NOMO-1 (cell line): ENCODE measurements at regions not wholly inside any gene's neighbourhood (a gene's known extent, or its start where the extent isn't known, plus 50 kb on each side); places are given as distances from the start of the nearest gene placed in this dataset.
A peak's percentile ranks its signal among the peaks of the same experiment; 100 is the strongest.

Experiments
- DNase-seq, 2 experiments: peaks; one replicate each; lab custom pipeline; 2025; ENCODE audit not compliant: unreplicated experiment in 2 of 2; lab: John Stamatoyannopoulos, UW

- DNase-seq = no peak
Observed at GRCh38 chr4:98210281-98210680, 50.9 kb upstream of the RAP1GDS1 start.

GRCh38 chr4:98209111-98209510, 52.1 kb upstream of the RAP1GDS1 start:
- DNase-seq = no peak

- peak in 1 of 2 experiments; percentile 54 for DNase-seq
Observed at GRCh38 chr4:98204236-98204553, 57.0 kb upstream of the RAP1GDS1 start.

DNA sequence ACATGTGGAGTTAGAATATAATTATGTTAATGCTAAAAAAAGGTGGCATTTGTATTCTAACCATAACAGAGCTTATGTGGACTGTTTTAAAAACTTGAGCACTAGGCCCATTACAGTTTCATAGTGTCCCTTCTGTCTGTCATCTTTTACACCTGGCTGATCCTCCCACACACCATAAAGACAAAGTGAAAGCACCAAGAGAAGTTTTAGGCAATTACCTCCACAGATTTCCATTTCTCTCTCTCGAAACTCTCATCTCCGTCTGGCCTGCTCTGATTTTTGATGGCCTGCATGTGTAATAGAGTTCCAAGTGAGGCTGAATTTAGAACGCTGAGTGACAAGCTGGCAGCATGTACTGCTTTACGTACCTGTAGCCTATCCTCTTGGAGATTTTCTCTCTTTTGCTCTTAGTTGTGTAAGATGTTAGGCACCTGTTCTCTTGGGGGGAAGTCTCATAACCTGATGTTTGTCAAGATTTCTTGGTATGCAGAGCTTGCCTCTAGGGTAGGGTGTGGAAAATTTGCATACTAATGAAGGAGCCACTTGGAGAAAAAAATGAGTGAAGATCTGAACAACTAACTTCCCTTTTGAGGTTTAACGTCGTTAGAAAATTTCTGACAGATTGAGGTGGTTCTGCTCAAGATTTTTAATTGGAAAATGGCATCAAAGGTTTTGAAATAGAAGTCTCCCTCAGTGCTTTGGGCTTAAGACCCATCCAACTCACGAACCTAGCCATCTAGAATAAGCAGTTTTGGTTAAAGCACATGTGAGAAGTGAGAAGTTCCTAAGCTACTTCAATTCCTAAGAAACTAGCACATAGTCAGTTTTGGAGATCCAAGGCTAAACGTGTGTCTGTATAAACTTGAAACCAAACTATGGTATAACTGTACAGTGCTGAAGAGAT, 57.6 kb upstream of the RAP1GDS1 start:
- DNase-seq = peak; percentile 71 to 81

DNA sequence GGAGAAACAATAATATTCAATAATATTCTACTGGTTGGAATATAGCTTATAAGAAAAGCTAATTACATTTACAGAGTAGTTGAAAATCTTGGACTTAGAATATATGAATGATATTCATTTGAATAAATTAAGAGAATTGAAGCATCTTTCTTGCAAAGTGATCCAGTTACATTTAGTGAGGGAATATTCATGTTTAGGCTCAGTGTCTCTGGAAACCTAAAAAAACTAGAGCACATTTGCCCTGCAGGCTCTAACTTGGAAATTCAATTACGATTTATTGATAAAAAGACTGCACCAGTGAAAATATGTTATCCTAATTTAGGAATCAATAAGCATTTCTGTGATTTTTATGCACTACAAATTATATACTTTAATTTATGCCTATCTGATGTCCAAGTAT, 58.3 kb upstream of the RAP1GDS1 start:
- no peak for DNase-seq

DNA sequence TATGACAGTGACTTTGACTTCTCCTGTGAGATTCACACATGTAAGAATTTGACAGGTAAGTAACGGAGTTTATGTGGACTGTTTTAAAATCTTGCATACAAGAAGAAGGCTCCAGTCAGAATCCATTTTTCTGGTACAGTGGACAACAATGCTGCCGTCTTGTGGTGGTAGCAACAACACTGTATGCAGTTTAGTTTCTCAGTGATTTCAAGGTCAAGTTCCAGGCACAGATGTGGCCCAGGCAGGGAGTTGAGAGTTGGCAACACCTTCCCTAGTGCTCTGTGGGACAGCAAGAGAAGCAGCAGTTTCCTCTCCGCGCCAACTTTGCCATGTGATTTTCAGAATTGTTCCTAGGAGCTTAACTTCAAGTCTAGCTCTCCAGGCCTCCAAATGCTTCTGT, 56.0 kb upstream of the STPG2 start:
- no peak for DNase-seq

DNA sequence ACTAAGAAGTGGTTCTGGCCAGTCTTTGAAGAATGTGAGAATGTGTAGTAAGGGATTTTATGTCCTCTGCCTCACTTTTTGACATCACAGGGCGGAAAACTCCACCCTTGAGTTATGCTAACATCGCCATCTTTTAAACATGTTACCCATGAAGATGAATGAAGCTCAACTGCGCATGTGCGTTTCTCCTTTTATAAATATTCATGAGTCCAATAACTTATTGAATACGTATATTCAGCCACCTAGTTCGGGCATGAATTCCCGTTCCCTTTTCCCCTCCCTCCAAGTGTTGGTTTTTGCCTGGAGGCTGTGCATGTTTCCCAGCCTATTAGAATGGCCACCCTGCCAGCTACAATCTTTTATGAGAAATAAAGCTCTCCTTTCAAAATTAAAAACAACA, 51.7 kb upstream of the STPG2 start:
- DNase-seq = no peak

- no peak for DNase-seq
Observed at GRCh38 chr4:98193459-98194105, 50.3 kb upstream of the STPG2 start.
